ENCODE measurements at regions not wholly inside any gene's neighbourhood (a gene's known extent, or its start where the extent isn't known, plus 50 kb on each side); places are given as distances from the start of the nearest gene placed in this dataset.

- TF ChIP-seq TCF4 (CRISPR knock-in tag; IDR thresholded peaks at IDR 0.05; ENCODE audit: borderline replicate concordance) (no peak), ZFP3 (CRISPR knock-in tag; IDR thresholded peaks at IDR 0.05) (no peak), PPARA (CRISPR knock-in tag; IDR thresholded peaks at IDR 0.05; ENCODE audit: borderline replicate concordance) (no peak), ISL1 (CRISPR knock-in tag; IDR thresholded peaks at IDR 0.05) (no peak), PATZ1 (CRISPR knock-in tag; IDR thresholded peaks at IDR 0.05; ENCODE audit: borderline replicate concordance) (no peak), ESRRG (CRISPR knock-in tag; IDR thresholded peaks at IDR 0.05) (no peak), SNAI2 (CRISPR knock-in tag; IDR thresholded peaks at IDR 0.05) (no peak), POU6F1 (CRISPR knock-in tag; IDR thresholded peaks at IDR 0.05; ENCODE audit: borderline replicate concordance, low read depth) (no peak), TSHZ2 (CRISPR knock-in tag; IDR thresholded peaks at IDR 0.05) (no peak), ZFP30 (CRISPR knock-in tag; IDR thresholded peaks at IDR 0.05) (no peak), TOX (CRISPR knock-in tag; IDR thresholded peaks at IDR 0.05; ENCODE audit: borderline replicate concordance) (no peak)
These were observed 121.1 kb upstream of the SLC25A48 start for GRCh38 chr5:135713161-135713915.

GRCh38 chr5:135711911-135712310 lies 122.6 kb upstream of the SLC25A48 start:
- ATAC-seq: no peak
- TF ChIP-seq ZNF70 (CRISPR knock-in tag; IDR thresholded peaks at IDR 0.05): no peak
- no peak for TF ChIP-seq ESRRG (CRISPR knock-in tag; IDR thresholded peaks at IDR 0.05)
- TF ChIP-seq CREB5 (CRISPR knock-in tag; IDR thresholded peaks at IDR 0.05; ENCODE audit: low read depth): no peak
- TF ChIP-seq RARB (CRISPR knock-in tag; IDR thresholded peaks at IDR 0.05): no peak
- TF ChIP-seq TCF4 (CRISPR knock-in tag; IDR thresholded peaks at IDR 0.05; ENCODE audit: borderline replicate concordance): no peak
- no peak for TF ChIP-seq ZNF8 (CRISPR knock-in tag; IDR thresholded peaks at IDR 0.05)
- TF ChIP-seq CSRNP3 (CRISPR knock-in tag; IDR thresholded peaks at IDR 0.05): no peak
- TF ChIP-seq ZC3H10 (CRISPR knock-in tag; IDR thresholded peaks at IDR 0.05): no peak
- TF ChIP-seq CSDC2 (CRISPR knock-in tag; IDR thresholded peaks at IDR 0.05): no peak
- TF ChIP-seq BACH2 (CRISPR knock-in tag; IDR thresholded peaks at IDR 0.05; ENCODE audit: borderline replicate concordance): no peak
- TF ChIP-seq POU6F1 (CRISPR knock-in tag; IDR thresholded peaks at IDR 0.05; ENCODE audit: borderline replicate concordance, low read depth): no peak
- no peak for TF ChIP-seq ISL1 (CRISPR knock-in tag; IDR thresholded peaks at IDR 0.05)
- no peak for TF ChIP-seq PATZ1 (CRISPR knock-in tag; IDR thresholded peaks at IDR 0.05; ENCODE audit: borderline replicate concordance)
- TF ChIP-seq ZNF565 (CRISPR knock-in tag; conservative IDR thresholded peaks at IDR 0.05; ENCODE audit: low read depth): no peak
- no peak for TF ChIP-seq TSHZ2 (CRISPR knock-in tag; IDR thresholded peaks at IDR 0.05)
- TF ChIP-seq ZFP30 (CRISPR knock-in tag; IDR thresholded peaks at IDR 0.05): no peak
- TF ChIP-seq PPARA (CRISPR knock-in tag; IDR thresholded peaks at IDR 0.05; ENCODE audit: borderline replicate concordance): no peak
- no peak for TF ChIP-seq TOX (CRISPR knock-in tag; IDR thresholded peaks at IDR 0.05; ENCODE audit: borderline replicate concordance)
- TF ChIP-seq ZFP3 (CRISPR knock-in tag; IDR thresholded peaks at IDR 0.05): no peak
- TF ChIP-seq SNAI2 (CRISPR knock-in tag; IDR thresholded peaks at IDR 0.05): no peak

More at GRCh38 chr5:135713161-135713915, 121.1 kb upstream of the SLC25A48 start:
- ATAC-seq: no peak

Data from SK-N-SH treated with all-trans-retinoic acid at 6 μM for 48 hours (cell line).